ENCODE measurements at regions not wholly inside any gene's neighbourhood (a gene's known extent, or its start where the extent isn't known, plus 50 kb on each side); places are given as distances from the start of the nearest gene placed in this dataset.
"Not testable (repeated sequence)": the region's sequence is repeated elsewhere in the genome, so short reads cannot be mapped to it uniquely, and the experiment has no call there.

DNA sequence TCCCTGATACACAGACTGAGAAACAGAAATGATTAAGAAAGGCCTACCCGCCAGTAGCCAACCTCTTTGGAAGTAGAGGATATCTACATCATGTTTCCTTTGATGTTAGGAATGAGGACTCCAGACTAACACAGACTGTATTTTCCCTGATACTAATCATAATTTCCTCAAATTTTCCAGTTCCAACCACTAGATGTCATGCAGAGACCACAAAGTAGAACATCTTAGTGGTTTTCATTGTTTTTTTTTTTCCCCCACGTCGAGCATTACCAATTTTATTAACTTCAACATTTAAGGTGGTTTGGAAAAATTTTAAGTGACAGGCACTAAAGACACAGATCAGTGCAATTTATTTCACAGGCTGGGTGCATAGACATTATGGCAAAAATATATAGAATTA, 303.6 kb downstream of the ANKRD30BL start:
- not testable (repeated sequence) for H3K36me3 Mint-ChIP-seq (ENCODE audit: insufficient read depth); H3K4me3 Mint-ChIP-seq; H3K4me1 Mint-ChIP-seq (ENCODE audit: low read depth); DNase-seq; ATAC-seq; H3K27me3 Mint-ChIP-seq (ENCODE audit: low read depth); H3K9me3 Mint-ChIP-seq
